ENCODE measurements at regions not wholly inside any gene's neighbourhood (a gene's known extent, or its start where the extent isn't known, plus 50 kb on each side); places are given as distances from the start of the nearest gene placed in this dataset.

- no peaks in the 10 kb centered on the region for H3K4me1 ChIP-seq (ENCODE audit: control insufficient read depth, insufficient read depth, low read length)
- no peak for ATAC-seq
- no peak for DNase-seq (ENCODE audit: low read depth, low spot score)
- BruUV-seq (replicated peaks) = no TSS peak
- H3K36me3 ChIP-seq (ENCODE audit: control insufficient read depth, insufficient read depth, low read length) = no peaks in the 10 kb centered on the region
- ChIA-PET POLR2A (interaction anchor here (0.5 kb wide), 1 partner anchor 536 kb away, joined by 5 read pairs; no protein-coding TSS in a partner anchor), CTCF (no interaction called here)
- H3K27ac ChIP-seq (ENCODE audit: low read length) = no peak overlapping the region
- in situ Hi-C loops (cut with HindIII; ENCODE audit: low pct_unique_long_range_greater_than_20kb, low sequenced_read_pairs) = no loop called here
- no peaks in the 10 kb centered on the region for H3K9me3 ChIP-seq (ENCODE audit: control insufficient read depth, insufficient read depth, low read depth, low read length)
- TF ChIP-seq TCF7L2 (IDR thresholded peaks at IDR 0.05; ENCODE audit: low read depth, low read length) (no peak), POLR2AphosphoS5 (IDR thresholded peaks at IDR 0.05; ENCODE audit: low read depth, low read length) (no peak), CTCF (IDR thresholded peaks at IDR 0.05) (no peak), REST (IDR thresholded peaks at IDR 0.05; ENCODE audit: insufficient read depth in 1 of 2, low read depth in 2 of 2, low read length in 1 of 2) (no peak), SIN3A (IDR thresholded peaks at IDR 0.05; ENCODE audit: borderline replicate concordance, insufficient read depth, low read depth, low read length) (no peak)
- intact Hi-C loops (cut with micrococcal nuclease; ENCODE audit: unreplicated experiment) = no loop called here
- H3K4me3 ChIP-seq (ENCODE audit: low read depth in 2 of 2, low read length in 2 of 2) = no peak overlapping the region
- no peaks in the 10 kb centered on the region for H3K27me3 ChIP-seq (ENCODE audit: control insufficient read depth, insufficient read depth, low read length)
These were observed 454.0 kb upstream of the ARHGEF26 start for GRCh38 chr3:153666991-153667740.

GRCh38 chr3:153669527-153669926 lies 451.7 kb upstream of the ARHGEF26 start:
- intact Hi-C loops (cut with micrococcal nuclease; ENCODE audit: unreplicated experiment) = no loop called here
- H3K27me3 ChIP-seq (ENCODE audit: control insufficient read depth, insufficient read depth, low read length) = no peaks in the 10 kb centered on the region
- no peaks in the 10 kb centered on the region for H3K9me3 ChIP-seq (ENCODE audit: control insufficient read depth, insufficient read depth, low read depth, low read length)
- no peaks in the 10 kb centered on the region for H3K36me3 ChIP-seq (ENCODE audit: control insufficient read depth, insufficient read depth, low read length)
- BruUV-seq (replicated peaks) = no TSS peak
- no peak for ATAC-seq
- in situ Hi-C loops (cut with HindIII; ENCODE audit: low pct_unique_long_range_greater_than_20kb, low sequenced_read_pairs) = no loop called here
- CTCF ChIA-PET = no interaction called here
- H3K27ac ChIP-seq (ENCODE audit: low read length) = no peak overlapping the region
- TF ChIP-seq REST (IDR thresholded peaks at IDR 0.05; ENCODE audit: insufficient read depth in 1 of 2, low read depth in 2 of 2, low read length in 1 of 2) (no peak), SIN3A (IDR thresholded peaks at IDR 0.05; ENCODE audit: borderline replicate concordance, insufficient read depth, low read depth, low read length) (no peak), POLR2AphosphoS5 (IDR thresholded peaks at IDR 0.05; ENCODE audit: low read depth, low read length) (no peak), CTCF (IDR thresholded peaks at IDR 0.05) (no peak), TCF7L2 (IDR thresholded peaks at IDR 0.05; ENCODE audit: low read depth, low read length) (no peak)
- POLR2A ChIA-PET = no interaction called here
- H3K4me1 ChIP-seq (ENCODE audit: control insufficient read depth, insufficient read depth, low read length) = no peaks in the 10 kb centered on the region
- no peak overlapping the region for H3K4me3 ChIP-seq (ENCODE audit: low read depth in 2 of 2, low read length in 2 of 2)
- no peak for DNase-seq (ENCODE audit: low read depth, low spot score)

Data from Panc1 (cell line).